Lung microvascular endothelial cell (primary cell): ENCODE measurements at regions not wholly inside any gene's neighbourhood (a gene's known extent, or its start where the extent isn't known, plus 50 kb on each side); places are given as distances from the start of the nearest gene placed in this dataset.
"Not testable (repeated sequence)": the region's sequence is repeated elsewhere in the genome, so short reads cannot be mapped to it uniquely, and the experiment has no call there.

Experiments used
- DNase-seq, 2 donors: peaks; one replicate each; pipeline versions ENCODE4 v3.0.0 to v3.0.0-alpha.2; 2010; ENCODE audit warnings: low read depth in 2 of 2

- no peak for DNase-seq
Measured at GRCh38 chr4:134145369-134145768, 56.2 kb downstream of the PABPC4L start.

- no peak for DNase-seq
Measured at GRCh38 chr4:134144337-134144736, 57.3 kb downstream of the PABPC4L start.

- DNase-seq, result no peak
Measured at GRCh38 chr4:134141728-134142127, 59.9 kb downstream of the PABPC4L start.

- no peak for DNase-seq
Measured at GRCh38 chr4:134139188-134139587, 62.4 kb downstream of the PABPC4L start.

GRCh38 chr4:134132086-134132783 is 69.4 kb downstream of the PABPC4L start:
- DNase-seq, result no peak

GRCh38 chr4:134126955-134127354 is 74.6 kb downstream of the PABPC4L start:
- DNase-seq, result no peak

- DNase-seq, result no peak
Measured at GRCh38 chr4:134126000-134126560, 75.5 kb downstream of the PABPC4L start.

- no peak for DNase-seq
Measured at GRCh38 chr4:134122903-134123302, 78.7 kb downstream of the PABPC4L start.

- no peak for DNase-seq
Measured at GRCh38 chr4:134117392-134118183, 84.0 kb downstream of the PABPC4L start.

GRCh38 chr4:134089885-134090284 is 111.7 kb downstream of the PABPC4L start:
- DNase-seq, result no peak

GRCh38 chr4:134085496-134085895 is 116.1 kb downstream of the PABPC4L start:
- DNase-seq, result no peak

GRCh38 chr4:134079085-134079484 is 122.5 kb downstream of the PABPC4L start:
- not testable (repeated sequence) for DNase-seq

GRCh38 chr4:134078230-134078914 is 123.2 kb downstream of the PABPC4L start:
- DNase-seq, result no peak

- DNase-seq, result no peak
Measured at GRCh38 chr4:134073711-134074110, 127.9 kb downstream of the PABPC4L start.

- no peak for DNase-seq
Measured at GRCh38 chr4:134072137-134072536, 129.5 kb downstream of the PABPC4L start.

- DNase-seq, result no peak
Measured at GRCh38 chr4:134070174-134070573, 131.4 kb downstream of the PABPC4L start.

- DNase-seq, result no peak
Measured at GRCh38 chr4:134057356-134057755, 144.2 kb downstream of the PABPC4L start.

GRCh38 chr4:134046221-134046620 is 155.4 kb downstream of the PABPC4L start:
- not testable (repeated sequence) for DNase-seq

GRCh38 chr4:134045411-134045810 is 156.2 kb downstream of the PABPC4L start:
- no peak for DNase-seq

- no peak for DNase-seq
Measured at GRCh38 chr4:134043266-134043665, 158.3 kb downstream of the PABPC4L start.

GRCh38 chr4:134028421-134028820 is 173.2 kb downstream of the PABPC4L start:
- no peak for DNase-seq

GRCh38 chr4:134027931-134028330 is 173.7 kb downstream of the PABPC4L start:
- no peak for DNase-seq
